Hematopoietic multipotent progenitor cell treated with erythropoietin and hydrocortisone succinate and interleukin-3 and kit ligand, for 8 days (in vitro differentiated cells): ENCODE measurements at regions not wholly inside any gene's neighbourhood (a gene's known extent, or its start where the extent isn't known, plus 50 kb on each side); places are given as distances from the start of the nearest gene placed in this dataset.

Experiments used
- DNase-seq: peaks from one replicate; pipeline ENCODE4 v3.0.0-alpha.2; 2015

- DNase-seq: no peak
These were observed 50.7 kb upstream of the FREM1 start for GRCh38 chr9:14960881-14961280.
